HEK293T (cell line): ENCODE measurements at regions not wholly inside any gene's neighbourhood (a gene's known extent, or its start where the extent isn't known, plus 50 kb on each side); places are given as distances from the start of the nearest gene placed in this dataset.

Experiments
- BHLHE40 ChIP-seq: fragments of 450-650 bp; IDR thresholded peaks from 2 replicates; pipeline ENCODE4 v1.6.1; 2016; ENCODE audit warnings: mild to moderate bottlenecking, moderate library complexity, borderline replicate concordance
- ELF4 ChIP-seq: fragments of 450-650 bp; IDR thresholded peaks from 2 replicates; pipeline ENCODE4 v1.6.1; 2017; ENCODE audit warnings: antibody characterized with exemption
- FOXK2 ChIP-seq: fragments of 450-650 bp; IDR thresholded peaks from 2 replicates; pipeline ENCODE4 v1.6.1; 2016; ENCODE audit warnings: mild to moderate bottlenecking
- HDGF ChIP-seq: fragments of 450-650 bp; IDR thresholded peaks from 2 replicates; pipeline ENCODE4 v1.6.1; 2017; ENCODE audit warnings: antibody characterized with exemption, borderline replicate concordance
- NFRKB ChIP-seq: fragments of 450-650 bp; IDR thresholded peaks from 2 replicates; pipeline ENCODE4 v1.6.1; 2016; ENCODE audit warnings: mild to moderate bottlenecking, moderate library complexity
- PKNOX1 ChIP-seq: fragments of 450-650 bp; IDR thresholded peaks from 2 replicates; pipeline ENCODE4 v1.6.1; 2016
- SP1 ChIP-seq: fragments of 450-650 bp; IDR thresholded peaks from 2 replicates; pipeline ENCODE4 v1.6.1; 2017
- SUZ12 ChIP-seq: fragments of 450-650 bp; IDR thresholded peaks from 2 replicates; pipeline ENCODE4 v1.6.1; 2016; ENCODE audit warnings: mild to moderate bottlenecking

GRCh38 chr5:155792873-155793272 is 534.1 kb upstream of the SGCD start:
- no peak for TF ChIP-seq SP1
- no peak for TF ChIP-seq SUZ12
- TF ChIP-seq ELF4: no peak
- no peak for TF ChIP-seq FOXK2
- TF ChIP-seq BHLHE40: no peak
- no peak for TF ChIP-seq HDGF
- TF ChIP-seq NFRKB: no peak
- TF ChIP-seq PKNOX1: no peak
